NOMO-1 (cell line): ENCODE measurements at regions not wholly inside any gene's neighbourhood (a gene's known extent, or its start where the extent isn't known, plus 50 kb on each side); places are given as distances from the start of the nearest gene placed in this dataset.

ENCODE experiments used
- DNase-seq, 2 experiments: peaks; one replicate each; lab custom pipeline; 2025; ENCODE audit not compliant: unreplicated experiment in 2 of 2; lab: John Stamatoyannopoulos, UW

- DNase-seq, result no peak
These were observed 435.4 kb upstream of the CNTNAP2 start for GRCh38 chr7:145681159-145681558.

GRCh38 chr7:145665499-145666258, 450.9 kb upstream of the CNTNAP2 start:
- no peak for DNase-seq

GRCh38 chr7:145655666-145656065, 460.9 kb upstream of the CNTNAP2 start:
- no peak for DNase-seq

GRCh38 chr7:145645135-145645515, 471.5 kb upstream of the CNTNAP2 start:
- DNase-seq, result no peak

DNA sequence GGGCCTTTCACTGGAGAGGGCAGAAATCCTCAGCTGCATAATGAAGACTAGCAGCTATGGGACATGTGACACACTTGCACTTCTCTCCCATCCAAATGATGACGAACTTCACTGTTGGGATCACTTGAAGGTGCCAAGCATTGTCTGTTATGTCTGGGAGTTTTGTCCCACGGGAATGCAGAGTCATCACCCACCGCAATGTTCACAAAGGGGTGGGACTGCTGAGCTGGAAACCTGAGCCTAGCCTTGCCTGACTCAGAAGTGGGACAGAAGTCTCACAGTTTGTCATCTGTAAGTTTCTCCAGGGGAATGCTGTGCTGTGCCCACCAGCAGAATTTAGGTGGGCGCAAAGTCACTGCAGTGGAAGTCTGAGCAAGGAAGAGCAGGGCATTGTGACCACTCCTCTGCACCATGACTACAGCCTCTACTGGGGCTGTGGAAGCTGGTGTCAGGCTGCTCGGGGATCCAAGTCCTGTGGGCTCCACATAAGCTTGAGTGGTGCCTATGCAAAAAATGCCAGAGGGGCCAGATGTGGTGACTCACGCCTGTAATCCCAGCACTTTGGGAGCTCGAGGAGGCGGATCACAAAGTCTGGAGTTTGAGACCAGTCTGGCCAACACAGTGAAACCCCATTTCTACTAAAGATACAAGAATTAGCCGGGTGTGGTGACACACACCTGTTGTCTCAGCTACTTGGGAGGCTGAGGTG, 472.0 kb upstream of the CNTNAP2 start:
- no peak for DNase-seq

DNA sequence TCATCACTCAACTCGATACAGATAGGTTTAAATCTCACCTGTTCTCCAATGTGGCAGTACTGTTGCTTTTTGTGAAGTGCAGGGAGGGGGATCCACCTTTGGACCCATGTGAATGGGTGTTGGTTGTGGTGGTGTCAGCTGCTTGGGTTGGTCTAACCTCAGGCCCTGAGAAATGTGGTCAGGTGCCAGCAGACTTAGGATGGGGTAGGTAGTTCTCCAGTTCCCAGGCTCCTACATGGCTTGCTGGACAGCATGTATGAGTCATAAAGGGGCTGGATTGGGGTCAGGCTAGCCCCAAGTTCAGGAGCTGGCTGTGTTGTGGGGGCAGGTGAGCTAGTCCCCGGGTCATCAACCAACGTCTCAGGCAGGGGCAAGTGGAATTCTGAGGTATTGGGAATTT, 472.6 kb upstream of the CNTNAP2 start:
- DNase-seq, result no peak

DNA sequence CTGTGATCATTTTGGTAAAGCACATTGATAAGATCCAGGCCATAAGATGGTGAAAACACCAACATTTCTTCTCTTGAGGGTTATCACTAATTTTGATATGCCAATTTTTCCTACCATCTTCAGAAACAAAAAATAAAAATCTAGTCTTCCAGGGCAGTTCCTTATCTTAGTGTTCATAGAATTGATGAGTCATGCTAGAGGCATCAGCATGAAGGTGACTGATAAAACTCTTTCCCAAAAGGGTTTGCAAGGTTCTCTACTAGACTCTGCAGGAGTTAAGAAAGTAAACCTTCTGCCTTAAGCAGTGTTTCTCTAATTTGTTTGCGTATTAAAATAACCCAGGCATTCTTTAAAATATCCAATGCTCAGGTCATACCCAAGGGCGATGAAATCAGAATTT, 483.1 kb upstream of the CNTNAP2 start:
- DNase-seq, result no peak

DNA sequence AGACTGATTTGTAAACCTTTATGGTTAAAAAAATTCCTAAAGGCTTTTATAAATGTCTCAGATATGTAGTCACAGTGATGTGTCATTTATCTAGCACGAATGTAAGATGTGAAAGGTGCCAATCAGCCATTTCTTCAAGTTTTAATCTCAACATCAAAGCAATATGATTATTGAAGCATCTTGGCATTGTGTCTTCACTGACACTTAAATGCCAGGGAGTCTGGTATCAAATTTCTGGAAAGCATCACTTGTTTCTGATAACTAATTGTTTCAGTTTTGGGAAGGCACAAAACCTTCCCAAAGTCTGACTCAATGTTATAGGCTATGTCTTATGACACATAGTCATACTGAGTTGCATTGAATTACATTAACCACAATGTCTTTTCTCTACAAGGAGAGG, 492.0 kb upstream of the CNTNAP2 start:
- no peak for DNase-seq

DNA sequence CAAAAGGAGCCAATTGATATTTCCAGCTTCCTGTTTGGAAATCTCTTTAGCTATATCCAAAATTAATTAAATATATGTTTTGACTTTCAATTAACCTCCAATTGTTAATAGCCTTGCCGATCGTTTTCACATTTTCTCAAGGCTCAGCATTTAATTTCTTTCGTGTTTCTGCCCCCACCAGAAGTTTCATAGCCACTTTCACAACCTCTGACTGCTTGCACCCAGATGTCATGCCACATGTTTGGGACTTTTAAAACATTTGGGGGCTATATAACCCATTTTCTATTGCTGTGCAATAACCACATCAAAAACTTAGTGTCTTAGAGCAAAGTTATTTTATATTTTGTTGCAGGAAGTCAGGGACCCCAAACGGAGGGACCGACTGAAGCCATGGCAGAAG, 510.6 kb upstream of the CNTNAP2 start:
- no peak for DNase-seq

- DNase-seq, result no peak
These were observed 517.2 kb upstream of the CNTNAP2 start for GRCh38 chr7:145599376-145599775.

DNA sequence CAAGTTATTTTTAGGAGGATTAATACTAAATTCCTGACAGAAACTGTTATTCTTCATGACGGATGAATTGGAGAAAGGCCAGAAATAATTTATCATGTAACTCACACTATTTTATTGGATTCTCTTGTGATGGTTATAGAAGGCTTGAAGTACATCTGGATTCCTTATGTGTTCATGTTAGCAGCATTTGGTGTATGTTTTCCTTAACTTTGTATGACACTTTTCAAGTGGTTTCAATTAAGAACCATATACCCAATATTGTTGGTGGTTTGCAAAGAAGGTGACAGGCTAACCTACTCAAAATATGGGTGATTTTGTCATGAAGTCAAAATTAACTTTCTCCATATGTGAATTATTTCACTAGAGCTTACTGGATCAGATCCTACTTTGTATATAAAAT, 532.2 kb upstream of the CNTNAP2 start:
- no peak for DNase-seq

DNA sequence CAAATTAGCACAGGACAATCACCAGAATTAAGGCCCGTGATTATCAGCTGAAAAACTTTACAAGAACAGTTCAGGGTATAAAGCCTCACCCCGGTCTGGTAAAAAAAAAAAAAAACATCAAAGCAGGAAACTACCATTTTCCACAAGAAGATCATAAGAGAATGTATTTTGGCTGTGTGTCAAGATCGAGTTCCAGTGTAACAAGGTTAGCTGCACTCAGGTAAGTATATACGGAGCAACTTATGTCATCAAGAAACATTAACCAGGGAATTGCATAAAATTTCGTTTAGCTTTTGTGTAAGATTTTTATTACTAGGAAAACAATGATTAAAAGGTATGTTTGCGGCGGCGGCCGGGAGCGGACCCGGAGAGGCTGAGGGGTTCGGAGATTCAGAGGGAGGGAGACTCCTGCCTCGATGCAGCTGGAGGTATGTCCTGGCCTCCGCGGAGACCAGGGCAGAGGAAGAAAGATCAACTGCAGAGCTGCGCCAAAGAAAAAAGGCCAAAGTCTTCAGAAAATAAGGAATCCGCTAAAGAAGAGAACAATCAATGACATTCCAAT, 533.8 kb upstream of the CNTNAP2 start:
- no peak for DNase-seq

GRCh38 chr7:145557805-145558204, 558.8 kb upstream of the CNTNAP2 start:
- no peak for DNase-seq

GRCh38 chr7:145543242-145543641, 573.4 kb upstream of the CNTNAP2 start:
- DNase-seq, result peak in 1 of 2 experiments; percentile 35

GRCh38 chr7:145539910-145540309, 576.7 kb upstream of the CNTNAP2 start:
- DNase-seq, result no peak

- no peak for DNase-seq
These were observed 582.3 kb upstream of the CNTNAP2 start for GRCh38 chr7:145534301-145534700.

DNA sequence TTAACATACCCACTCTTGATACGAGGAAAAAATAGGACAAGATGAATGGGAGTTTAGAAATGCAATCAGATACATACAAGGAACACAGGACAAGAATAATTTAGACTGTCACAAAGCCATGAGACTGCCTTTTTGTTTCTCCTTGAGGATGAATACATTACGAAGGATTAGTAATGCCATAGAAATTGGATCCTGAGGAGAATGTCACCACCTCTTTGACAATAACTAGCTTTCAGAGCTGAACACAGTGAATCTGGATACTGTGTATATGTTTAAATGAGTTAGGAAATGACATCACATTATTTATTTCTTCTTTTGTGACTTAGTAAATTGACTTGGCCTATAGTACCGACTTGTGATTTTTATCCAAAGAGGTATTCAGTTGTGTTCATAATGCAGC, 596.3 kb upstream of the CNTNAP2 start:
- DNase-seq, result no peak

DNA sequence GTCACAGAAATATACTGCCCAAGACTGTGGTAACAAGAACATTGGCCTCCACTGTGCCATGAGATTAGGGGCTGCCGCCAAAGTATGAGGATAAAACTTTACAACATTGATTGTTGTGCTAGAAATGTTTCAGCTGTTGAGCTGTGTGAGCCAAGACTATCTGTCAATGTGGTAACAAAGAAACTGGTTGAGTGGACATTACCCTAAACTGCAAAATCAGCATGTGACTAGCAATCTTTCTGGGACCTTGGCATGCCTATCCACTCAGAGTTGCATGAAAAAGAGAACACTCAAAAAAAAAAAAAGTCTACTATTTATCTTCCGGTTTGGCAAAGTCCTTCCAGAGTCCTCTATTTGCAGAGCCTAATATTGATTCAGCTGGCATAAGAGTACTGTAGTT, 605.6 kb upstream of the CNTNAP2 start:
- DNase-seq, result no peak

- no peak for DNase-seq
These were observed 618.6 kb upstream of the CNTNAP2 start for GRCh38 chr7:145497911-145498525.

DNA sequence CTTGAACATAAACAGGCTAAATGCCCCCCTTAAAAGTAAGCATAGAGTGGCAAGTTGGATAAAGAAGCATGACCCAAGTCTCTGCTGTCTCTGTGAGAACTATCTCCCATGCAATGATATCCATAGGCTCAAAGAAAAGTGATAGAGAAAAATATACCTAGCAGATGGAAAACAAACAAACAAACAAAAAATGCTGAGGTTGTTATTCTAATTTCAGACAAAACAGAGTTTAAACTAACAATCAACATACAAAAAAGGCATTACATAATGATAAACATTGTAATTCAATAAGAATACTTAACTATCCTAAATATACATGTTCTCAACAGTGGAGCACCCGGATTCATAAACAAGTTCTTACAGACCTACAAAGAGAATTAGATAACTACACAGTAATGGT, 626.2 kb upstream of the CNTNAP2 start:
- no peak for DNase-seq

GRCh38 chr7:145489609-145490008, 627.0 kb upstream of the CNTNAP2 start:
- DNase-seq, result no peak

GRCh38 chr7:145488816-145489215, 627.8 kb upstream of the CNTNAP2 start:
- DNase-seq, result no peak
